ENCODE measurements at regions not wholly inside any gene's neighbourhood (a gene's known extent, or its start where the extent isn't known, plus 50 kb on each side); places are given as distances from the start of the nearest gene placed in this dataset.

DNA sequence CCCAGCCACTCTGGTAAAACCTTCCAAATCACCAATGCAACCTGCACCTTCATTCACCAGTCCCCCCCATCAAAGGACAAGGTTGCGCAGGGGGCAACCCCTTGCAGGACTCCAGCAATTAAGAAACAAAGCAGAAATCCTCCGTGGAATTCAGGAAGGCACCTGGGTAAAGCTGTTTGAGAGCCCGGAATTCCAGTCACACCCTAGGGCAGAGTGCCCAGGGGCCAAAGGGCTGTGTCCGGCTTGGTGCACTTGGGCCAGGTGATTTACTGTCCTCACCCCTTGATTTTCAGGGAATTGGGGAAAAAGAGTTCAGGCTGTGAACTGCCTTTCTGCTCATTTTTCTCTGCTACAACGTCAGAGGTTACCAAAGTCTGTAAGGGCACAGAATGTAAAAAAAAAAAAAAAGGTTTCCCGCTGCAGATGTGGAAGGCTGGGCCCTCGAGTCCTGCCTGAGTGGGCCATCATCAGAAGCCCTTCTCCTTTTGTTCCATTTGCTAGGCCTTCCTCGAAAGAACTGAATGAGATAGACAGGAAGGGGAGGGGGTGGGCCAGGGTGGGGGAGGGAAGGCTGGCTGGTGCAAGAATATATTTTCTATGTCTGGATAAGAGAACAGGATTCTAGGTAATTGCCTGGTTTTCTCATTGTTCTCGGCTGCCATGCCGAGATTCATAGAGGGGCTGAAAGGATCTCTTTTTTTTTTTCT lies 266.5 kb upstream of the PSMD7 start:
- no peak for DNase-seq (ENCODE audit: low read depth)

DNA sequence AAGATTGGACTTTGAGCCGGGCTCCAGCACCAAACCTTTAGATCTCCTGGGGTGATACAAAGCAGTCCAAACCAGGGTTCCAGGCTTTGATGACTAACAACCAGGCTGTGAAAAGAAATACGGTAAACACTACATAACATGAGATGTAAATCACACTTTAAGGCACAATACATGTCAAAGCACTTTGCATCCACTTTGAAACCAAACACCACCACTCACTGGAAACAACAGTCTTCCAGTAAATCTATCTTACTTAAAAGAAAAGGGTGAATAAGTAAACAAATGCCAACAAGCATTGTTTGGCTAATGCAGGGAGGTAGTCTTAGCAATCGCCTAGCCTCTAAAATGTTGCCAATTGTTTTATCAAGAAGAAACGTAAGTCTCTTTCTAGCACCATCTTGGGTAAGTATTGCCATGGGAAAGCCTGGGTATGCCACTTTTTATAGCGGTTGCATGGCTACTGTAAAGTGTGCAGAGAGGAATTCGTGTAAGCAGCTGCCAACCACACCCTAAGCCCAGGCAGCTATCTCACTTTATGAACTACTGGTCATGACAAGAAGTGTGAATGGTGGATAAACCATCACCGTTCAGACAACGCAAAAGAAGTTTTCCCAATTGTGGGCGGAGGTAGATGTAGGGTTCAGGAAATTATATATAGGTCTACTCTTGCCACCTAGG lies 267.4 kb upstream of the PSMD7 start:
- DNase-seq (ENCODE audit: low read depth) = no peak

DNA sequence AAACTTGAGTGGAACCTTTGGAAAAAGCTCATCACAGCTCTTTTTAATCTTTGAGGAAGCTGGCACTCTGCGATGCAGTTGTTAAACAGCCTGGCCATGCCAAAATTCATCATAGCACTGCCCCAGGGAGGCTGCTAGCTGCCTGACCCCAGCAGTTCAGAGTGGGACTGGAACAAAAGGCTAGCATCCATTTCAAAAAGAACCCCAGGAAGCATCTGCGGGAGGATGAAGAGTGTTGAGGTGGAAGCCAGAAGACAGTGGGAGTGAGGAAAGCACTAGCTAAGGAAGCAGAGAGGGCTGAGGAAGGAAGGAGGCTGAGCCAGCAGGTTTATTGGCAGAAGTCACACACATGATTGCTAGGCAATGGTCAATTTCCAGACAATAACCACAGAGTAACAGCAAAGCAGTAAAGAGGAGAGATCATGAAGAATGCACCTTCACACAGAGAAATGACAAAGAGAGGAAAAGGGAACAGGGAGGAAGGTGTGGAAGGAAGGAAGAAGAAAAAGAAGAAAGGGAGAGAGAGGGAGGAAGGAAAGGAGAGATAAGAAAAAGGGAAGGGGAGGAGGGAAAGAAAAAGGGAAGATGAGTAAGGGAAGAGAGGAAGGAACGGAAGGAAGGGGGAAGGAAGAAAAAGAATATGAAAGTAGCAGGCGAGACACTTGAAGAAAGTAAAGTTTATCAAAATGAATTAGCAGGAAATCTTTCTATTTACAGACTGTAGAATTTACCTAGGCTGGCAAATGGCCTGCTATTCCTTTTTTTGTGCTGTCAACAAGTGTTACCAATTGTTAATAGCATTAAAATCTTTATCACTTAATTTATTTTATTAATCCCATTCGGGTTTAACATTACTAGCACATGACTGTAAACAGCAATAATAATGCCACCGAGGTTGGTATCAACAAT lies 270.0 kb upstream of the PSMD7 start:
- no peak for DNase-seq (ENCODE audit: low read depth)

GRCh38 chr16:74024953-74025352 lies 271.7 kb upstream of the PSMD7 start:
- no peak for DNase-seq (ENCODE audit: low read depth)

GRCh38 chr16:74020095-74020670 lies 276.4 kb upstream of the PSMD7 start:
- no peak for DNase-seq (ENCODE audit: low read depth)

DNA sequence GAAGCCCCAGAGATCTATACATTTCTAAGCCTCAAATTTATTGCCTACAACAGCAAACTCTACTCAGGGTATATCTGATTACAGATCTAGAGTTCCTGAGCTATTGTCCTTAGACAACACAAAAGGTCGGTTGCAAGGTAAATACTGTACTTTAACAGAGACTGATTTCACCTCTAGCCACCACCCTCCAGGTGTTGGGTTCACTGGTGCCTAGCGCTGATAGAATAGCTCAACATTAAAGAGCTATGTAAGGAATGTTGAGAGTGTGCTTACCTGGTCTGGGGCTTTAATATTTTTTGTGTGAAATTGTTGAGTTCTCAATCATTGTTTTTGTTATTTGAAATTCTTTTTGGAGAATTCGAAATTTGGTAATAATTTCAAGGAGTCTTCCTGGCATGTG lies 277.0 kb upstream of the PSMD7 start:
- no peak for DNase-seq (ENCODE audit: low read depth)

DNA sequence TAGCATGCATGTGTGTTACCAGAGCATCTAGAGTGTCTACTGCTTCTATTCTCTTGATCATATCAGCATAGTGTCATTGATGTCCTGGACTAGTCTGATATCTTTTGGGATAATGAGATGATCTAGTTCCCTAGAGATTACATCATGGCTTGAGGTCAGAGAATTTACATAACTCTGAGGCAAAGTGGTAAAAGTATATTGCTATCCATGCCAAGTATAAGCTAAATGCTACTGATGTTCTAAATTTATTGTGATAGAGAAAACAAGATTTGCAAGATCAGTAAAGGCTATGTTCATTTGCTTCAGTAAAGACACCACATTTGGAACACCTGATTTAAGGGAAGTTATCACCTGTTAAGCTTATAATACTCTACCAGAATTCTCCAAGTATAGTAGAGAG lies 280.7 kb upstream of the PSMD7 start:
- DNase-seq (ENCODE audit: low read depth) = no peak

- no peak for DNase-seq (ENCODE audit: low read depth)
These were observed 297.9 kb upstream of the PSMD7 start for GRCh38 chr16:73998707-73999106.

GRCh38 chr16:73997971-73998370 lies 298.6 kb upstream of the PSMD7 start:
- no peak for DNase-seq (ENCODE audit: low read depth)

GRCh38 chr16:73997340-73997711 lies 299.3 kb upstream of the PSMD7 start:
- no peak for DNase-seq (ENCODE audit: low read depth)

DNA sequence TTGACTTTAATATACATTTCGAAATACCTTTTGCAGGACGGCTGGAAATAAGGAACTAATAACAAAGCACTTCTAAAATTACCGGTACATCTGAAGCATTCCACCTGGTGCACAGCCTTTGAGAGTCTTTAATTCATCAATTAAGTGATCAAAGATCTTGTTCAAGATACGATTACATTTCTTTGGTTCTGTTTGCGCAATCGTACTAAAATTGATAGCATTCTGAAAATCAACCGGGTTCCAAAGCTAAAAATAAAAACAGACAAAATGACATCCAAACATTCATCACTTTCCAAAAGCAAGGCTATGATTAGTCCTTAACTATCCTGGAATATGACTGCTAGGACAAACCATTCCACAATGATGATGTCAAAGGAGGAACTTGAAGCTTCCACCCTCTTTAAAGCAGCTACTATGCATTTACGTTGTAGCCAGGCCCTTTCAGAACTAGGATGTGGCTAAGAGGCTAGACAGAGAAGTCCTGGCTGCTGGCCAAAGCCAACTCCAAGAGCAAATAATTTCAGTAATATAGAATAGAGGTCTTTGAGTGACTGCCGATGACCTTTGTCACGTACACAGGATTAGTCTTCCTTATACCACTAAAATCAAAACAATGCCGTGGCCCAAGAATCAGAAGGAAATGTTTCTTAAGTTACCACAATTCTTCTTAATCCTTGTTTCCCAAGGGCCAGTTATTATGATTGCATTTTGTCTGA lies 299.8 kb upstream of the PSMD7 start:
- no peak for DNase-seq (ENCODE audit: low read depth)

DNA sequence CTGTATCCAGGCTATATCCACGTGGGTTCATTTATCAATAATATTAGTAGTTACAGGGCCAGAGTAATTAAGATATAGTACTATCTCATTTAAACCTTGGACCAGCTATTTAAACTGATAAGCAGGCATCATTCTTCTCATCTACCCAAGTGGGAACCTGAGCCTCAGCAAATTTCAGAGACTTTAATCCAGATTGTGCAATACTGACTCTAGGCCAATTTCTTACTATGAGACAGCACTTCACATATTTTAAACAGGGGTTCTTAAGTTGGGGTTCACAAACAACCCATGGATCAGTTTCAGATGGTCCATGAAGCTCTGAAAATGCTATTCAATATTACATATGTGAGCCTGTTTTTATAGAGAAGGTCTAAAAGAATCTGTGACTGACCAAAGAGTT lies 302.7 kb upstream of the PSMD7 start:
- DNase-seq (ENCODE audit: low read depth) = no peak

DNA sequence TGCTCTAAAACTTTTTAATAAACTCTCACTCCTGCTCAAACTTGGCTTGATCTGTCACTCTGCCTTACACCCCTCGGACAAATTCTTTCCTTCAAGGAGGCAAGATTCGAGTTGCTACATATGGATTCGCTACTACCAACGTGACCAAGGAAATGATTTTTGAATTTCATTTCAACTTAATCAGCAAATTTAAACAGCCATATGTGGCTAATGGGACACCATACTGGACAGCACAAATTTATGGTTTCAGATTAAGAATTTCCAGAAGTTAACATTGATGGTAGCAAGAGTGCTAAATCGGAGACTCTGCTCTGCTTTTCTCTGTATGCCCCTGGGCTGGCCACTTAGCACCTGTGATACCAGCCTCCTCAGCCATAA lies 318.2 kb upstream of the PSMD7 start:
- DNase-seq (ENCODE audit: low read depth) = no peak

DNA sequence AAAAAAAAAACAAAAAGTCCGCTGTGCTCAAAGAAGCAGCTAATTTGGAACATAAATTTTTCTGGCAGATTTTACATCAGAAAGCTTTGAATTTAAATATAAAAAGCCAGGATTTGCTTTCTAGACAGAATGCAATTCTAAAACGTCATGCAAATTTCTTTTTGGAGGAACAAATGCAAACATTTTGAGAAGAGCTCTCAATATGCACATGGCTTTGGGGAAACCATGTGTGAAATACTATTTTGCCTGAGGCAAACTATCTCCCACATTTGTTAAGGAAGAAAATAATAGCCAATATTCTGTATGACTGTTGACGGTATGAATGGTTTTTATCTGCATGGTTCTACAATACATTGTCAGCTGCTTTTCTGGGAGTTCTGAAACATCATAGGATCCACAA lies 320.0 kb upstream of the PSMD7 start:
- DNase-seq (ENCODE audit: low read depth) = no peak

GRCh38 chr16:73973174-73973573 lies 323.4 kb upstream of the PSMD7 start:
- no peak for DNase-seq (ENCODE audit: low read depth)

DNA sequence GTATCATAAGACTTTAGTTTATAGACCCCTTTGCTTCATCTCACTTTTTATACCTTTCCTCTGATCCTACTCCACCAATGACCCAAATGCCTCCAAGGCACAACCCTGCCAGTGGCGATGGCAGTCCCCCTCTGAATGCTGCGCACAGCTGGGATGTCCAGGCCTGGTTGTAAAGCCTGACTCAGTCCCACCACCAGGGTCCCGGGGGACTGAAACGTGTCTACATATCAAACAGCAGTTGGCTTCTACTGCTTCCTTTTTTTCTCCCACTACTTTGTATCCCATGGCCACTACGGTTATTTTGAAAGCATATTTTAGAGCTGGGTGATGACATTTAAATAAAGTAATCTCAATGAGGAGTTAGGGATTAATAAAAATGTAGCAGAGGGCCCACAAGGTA lies 329.8 kb upstream of the PSMD7 start:
- DNase-seq (ENCODE audit: low read depth) = no peak

- no peak for DNase-seq (ENCODE audit: low read depth)
These were observed 331.0 kb upstream of the PSMD7 start for GRCh38 chr16:73965591-73965990.

GRCh38 chr16:73956587-73957494 lies 339.8 kb upstream of the PSMD7 start:
- DNase-seq (ENCODE audit: low read depth) = no peak

- DNase-seq (ENCODE audit: low read depth) = no peak
These were observed 340.9 kb upstream of the PSMD7 start for GRCh38 chr16:73955702-73956101.

GRCh38 chr16:73955255-73955654 lies 341.4 kb upstream of the PSMD7 start:
- no peak for DNase-seq (ENCODE audit: low read depth)

- no peak for DNase-seq (ENCODE audit: low read depth)
These were observed 345.1 kb upstream of the PSMD7 start for GRCh38 chr16:73951481-73951880.

All from stimulated activated CD8-positive, alpha-beta memory T cell treated with anti-CD3 and anti-CD28 coated beads, Interleukin-15, amount 100 ng/mL, for 1 hour (primary cell).